C4-2B (cell line): ENCODE measurements at regions not wholly inside any gene's neighbourhood (a gene's known extent, or its start where the extent isn't known, plus 50 kb on each side); places are given as distances from the start of the nearest gene placed in this dataset.

Source experiments
- H3K27ac ChIP-seq: fragments of 450-650 bp; 2 replicates; pipeline ENCODE4 v1.5.1; 2017
- CTCF ChIP-seq: fragments of 450-650 bp; conservative IDR thresholded peaks from 2 replicates; pipeline ENCODE4 v1.5.1; 2017; ENCODE audit warnings: mild to moderate bottlenecking
- ZFX ChIP-seq: fragments of 450-650 bp; IDR thresholded peaks from 2 replicates; pipeline ENCODE4 v1.6.1; 2017

- TF ChIP-seq ZFX, result no peak
- TF ChIP-seq CTCF, result no peak
- no peak overlapping the region for H3K27ac ChIP-seq
Measured at GRCh38 chr21:40923901-40924300, 76.9 kb upstream of the DSCAM start.

GRCh38 chr21:40924641-40925040 is 77.7 kb upstream of the DSCAM start:
- H3K27ac ChIP-seq, result no peak overlapping the region
- TF ChIP-seq ZFX (no peak), CTCF (no peak)

GRCh38 chr21:40926238-40926637 is 79.3 kb upstream of the DSCAM start:
- no peak overlapping the region for H3K27ac ChIP-seq
- TF ChIP-seq CTCF, result no peak
- TF ChIP-seq ZFX, result no peak

- no peak overlapping the region for H3K27ac ChIP-seq
- TF ChIP-seq ZFX (no peak), CTCF (no peak)
Measured at GRCh38 chr21:40929833-40930232, 82.9 kb upstream of the DSCAM start.

GRCh38 chr21:40931197-40931596 is 84.2 kb upstream of the DSCAM start:
- H3K27ac ChIP-seq, result no peak overlapping the region

GRCh38 chr21:40936178-40936577 is 89.2 kb upstream of the DSCAM start:
- no peak overlapping the region for H3K27ac ChIP-seq
- no peak for TF ChIP-seq CTCF
- no peak for TF ChIP-seq ZFX

More at GRCh38 chr21:40931197-40931596, 84.2 kb upstream of the DSCAM start:
- TF ChIP-seq CTCF (no peak), ZFX (no peak)

- TF ChIP-seq CTCF (no peak), ZFX (no peak)
Measured at GRCh38 chr21:40936771-40937261, 89.9 kb upstream of the DSCAM start.

More at GRCh38 chr21:40936771-40937261, 89.9 kb upstream of the DSCAM start:
- H3K27ac ChIP-seq, result no peak overlapping the region
